PC-9 (cell line): ENCODE measurements at regions not wholly inside any gene's neighbourhood (a gene's known extent, or its start where the extent isn't known, plus 50 kb on each side); places are given as distances from the start of the nearest gene placed in this dataset.

ENCODE experiments used
- BruUV-seq: library from RNA; stranded (reverse); fragments of 400-500 nt; replicated peaks from 2 replicates; lab custom pipeline; 2021; lab: Mats Ljungman, UMichigan
- CTCF ChIA-PET: fragments of 300-600 bp; sonication (Branson Sonifier 250); formaldehyde crosslinking; loops from one replicate; lab custom pipeline; 2022; ENCODE audit warnings: antibody characterized with exemption; lab: Charles Lee
- POLR2A ChIA-PET: fragments of 300-600 bp; sonication (Branson Sonifier 250); formaldehyde crosslinking; loops from one replicate; lab custom pipeline; 2022; ENCODE audit warnings: antibody characterized with exemption; ENCODE audit not compliant: unreplicated experiment; lab: Charles Lee
- DNase-seq, 2 experiments: peaks; one replicate each; pipeline versions ENCODE4 v3.0.0 to v3.0.0-alpha.2; 2015 to 2022; ENCODE audit warnings: mixed read lengths in 1 of 2
- H2AFZ ChIP-seq: fragments of 200-600 bp; sonication (generic); 2 replicates; pipeline ENCODE4 v1.8.1; 2017; ENCODE audit warnings: antibody characterized with exemption
- H3F3A ChIP-seq: fragments of 200-600 bp; sonication (generic); 2 replicates; pipeline ENCODE4 v1.8.1; 2017; ENCODE audit warnings: antibody characterized with exemption, mild to moderate bottlenecking, low read depth; ENCODE audit not compliant: insufficient read depth
- H3K27ac ChIP-seq: fragments of 200-600 bp; sonication (generic); 2 replicates; pipeline ENCODE4 v1.6.1; 2016; ENCODE audit warnings: mixed run types
- H3K27me3 ChIP-seq: fragments of 200-600 bp; sonication (generic); 2 replicates; pipeline ENCODE4 v1.6.1; 2016; ENCODE audit warnings: low read depth, mixed run types; ENCODE audit not compliant: insufficient read depth
- H3K36me3 ChIP-seq: fragments of 200-600 bp; sonication (generic); 2 replicates; pipeline ENCODE4 v1.6.1; 2016; ENCODE audit warnings: low read depth, mixed run types
- H3K4me1 ChIP-seq: fragments of 200-600 bp; sonication (generic); replicated peaks from 2 replicates; pipeline ENCODE4 v1.6.1; 2016; ENCODE audit warnings: mixed run types; ENCODE audit not compliant: insufficient read depth
- H3K4me2 ChIP-seq: fragments of 200-600 bp; sonication (generic); 2 replicates; pipeline ENCODE4 v1.6.1; 2017; ENCODE audit warnings: mixed run types
- H3K4me3 ChIP-seq: fragments of 200-600 bp; sonication (generic); 2 replicates; pipeline ENCODE4 v1.6.1; 2016; ENCODE audit warnings: mixed run types
- H3K79me2 ChIP-seq: fragments of 200-600 bp; sonication (generic); 2 replicates; pipeline ENCODE4 v1.6.1; 2017; ENCODE audit warnings: low read depth, mixed run types
- H3K9me2 ChIP-seq: fragments of 200-600 bp; sonication (generic); 2 replicates; pipeline ENCODE4 v1.8.1; 2017; ENCODE audit warnings: mild to moderate bottlenecking; ENCODE audit not compliant: insufficient read depth
- H3K9me3 ChIP-seq: fragments of 200-600 bp; sonication (generic); 2 replicates; pipeline ENCODE4 v1.8.1; 2016; ENCODE audit warnings: low read depth; ENCODE audit not compliant: insufficient read depth
- H4K20me1 ChIP-seq: fragments of 200-600 bp; sonication (generic); 2 replicates; pipeline ENCODE4 v1.8.1; 2017; ENCODE audit not compliant: insufficient read depth
- EZH2 ChIP-seq: fragments of 200-600 bp; sonication (generic); IDR thresholded peaks from 2 replicates; pipeline ENCODE4 v1.8.0; 2017; ENCODE audit warnings: antibody characterized with exemption, low read depth
- intact Hi-C: fragments of 100-400 bp; cut with micrococcal nuclease; formaldehyde crosslinking; loops from one replicate; pipeline ENCODE4 v1.10.0; 2022; ENCODE audit not compliant: unreplicated experiment
- TF ChIP-seq, protein P1 (sequence below): fragments of 200-600 bp; sonication (generic); conservative IDR thresholded peaks from 2 replicates; pipeline ENCODE4 v1.6.1; 2017; ENCODE audit warnings: mixed run types, antibody characterized with exemption, mild to moderate bottlenecking, moderate library complexity

DNA sequence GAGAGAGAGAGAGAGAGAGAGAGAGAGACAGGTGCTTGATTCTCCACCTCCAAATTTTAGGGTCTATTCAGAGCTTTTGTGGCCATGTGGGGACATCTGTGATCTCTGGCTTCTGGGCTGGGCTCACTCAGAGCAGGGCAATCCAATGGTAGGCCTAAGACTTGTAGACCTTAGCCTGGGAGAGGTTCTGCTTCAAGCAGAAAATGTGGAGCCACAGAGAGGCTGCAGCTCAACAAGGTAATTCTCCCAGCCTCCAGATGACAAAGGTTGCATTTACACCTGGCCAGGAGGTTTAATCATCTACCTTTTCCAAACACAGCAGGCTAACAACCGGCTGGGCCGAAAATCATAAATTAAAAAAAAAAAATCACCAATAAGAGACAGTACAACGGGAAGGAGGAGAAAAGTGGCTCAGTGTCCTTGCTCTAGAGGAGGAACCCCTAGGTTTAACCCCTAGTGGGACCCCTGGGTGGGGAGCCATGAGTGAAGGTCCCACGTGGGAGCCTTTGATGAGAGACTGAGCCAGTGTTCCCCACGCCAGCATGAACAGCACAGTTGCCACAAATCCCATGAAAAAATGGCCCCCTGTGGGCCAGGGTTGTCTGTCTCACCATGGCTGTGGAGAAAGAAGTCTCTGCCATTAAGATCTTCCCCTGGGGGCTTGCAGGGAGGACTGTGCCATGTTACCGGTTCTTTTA, 124.0 kb upstream of the GATA6 start:
- Histone ChIP-seq H3K27me3 (no peaks in the 10 kb centered on the region), H3K36me3 (no peaks in the 10 kb centered on the region), H4K20me1 (no peaks in the 10 kb centered on the region), H3K27ac (no peak overlapping the region), H3K4me2 (no peak overlapping the region), H3K9me3 (no peaks in the 10 kb centered on the region), H3K4me1 (no peaks in the 10 kb centered on the region), H3K9me2 (no peaks in the 10 kb centered on the region), H3F3A (no peaks in the 10 kb centered on the region), H3K79me2 (no peaks in the 10 kb centered on the region), H2AFZ (no peak overlapping the region), H3K4me3 (no peak overlapping the region)
- TF ChIP-seq, protein P1, sequence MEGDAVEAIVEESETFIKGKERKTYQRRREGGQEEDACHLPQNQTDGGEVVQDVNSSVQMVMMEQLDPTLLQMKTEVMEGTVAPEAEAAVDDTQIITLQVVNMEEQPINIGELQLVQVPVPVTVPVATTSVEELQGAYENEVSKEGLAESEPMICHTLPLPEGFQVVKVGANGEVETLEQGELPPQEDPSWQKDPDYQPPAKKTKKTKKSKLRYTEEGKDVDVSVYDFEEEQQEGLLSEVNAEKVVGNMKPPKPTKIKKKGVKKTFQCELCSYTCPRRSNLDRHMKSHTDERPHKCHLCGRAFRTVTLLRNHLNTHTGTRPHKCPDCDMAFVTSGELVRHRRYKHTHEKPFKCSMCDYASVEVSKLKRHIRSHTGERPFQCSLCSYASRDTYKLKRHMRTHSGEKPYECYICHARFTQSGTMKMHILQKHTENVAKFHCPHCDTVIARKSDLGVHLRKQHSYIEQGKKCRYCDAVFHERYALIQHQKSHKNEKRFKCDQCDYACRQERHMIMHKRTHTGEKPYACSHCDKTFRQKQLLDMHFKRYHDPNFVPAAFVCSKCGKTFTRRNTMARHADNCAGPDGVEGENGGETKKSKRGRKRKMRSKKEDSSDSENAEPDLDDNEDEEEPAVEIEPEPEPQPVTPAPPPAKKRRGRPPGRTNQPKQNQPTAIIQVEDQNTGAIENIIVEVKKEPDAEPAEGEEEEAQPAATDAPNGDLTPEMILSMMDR, result no peak
- TF ChIP-seq EZH2, result no peak
- intact Hi-C loops, result no loop called here
- DNase-seq, result no peak
- CTCF ChIA-PET, result no interaction called here
- POLR2A ChIA-PET, result no interaction called here
- no TSS peak for BruUV-seq

DNA sequence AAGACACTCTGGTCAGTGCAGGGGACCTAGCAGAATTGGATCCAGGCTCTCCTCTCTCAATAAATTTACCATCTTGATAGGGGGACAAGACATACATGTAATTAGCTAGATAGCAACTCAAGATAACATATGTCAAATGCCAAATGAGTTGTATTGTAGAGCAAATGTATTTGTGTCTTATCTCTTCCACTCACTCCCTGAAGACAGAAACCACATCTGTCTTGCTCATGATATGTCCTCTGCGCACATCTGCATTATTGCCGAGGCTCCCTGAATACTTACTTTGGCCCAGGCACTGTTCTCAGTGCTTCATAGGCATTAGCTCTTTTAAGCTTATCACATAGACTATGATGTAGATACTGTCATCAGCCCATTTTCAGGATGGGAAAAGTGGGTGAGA, 122.9 kb upstream of the GATA6 start:
- intact Hi-C loops, result no loop called here
- Histone ChIP-seq H3K36me3 (no peaks in the 10 kb centered on the region), H3K79me2 (no peaks in the 10 kb centered on the region), H3K9me2 (no peaks in the 10 kb centered on the region), H3K4me3 (no peak overlapping the region), H2AFZ (no peak overlapping the region), H3K27ac (no peak overlapping the region), H3F3A (no peaks in the 10 kb centered on the region), H3K9me3 (no peaks in the 10 kb centered on the region), H3K4me2 (no peak overlapping the region), H3K27me3 (no peaks in the 10 kb centered on the region), H3K4me1 (no peaks in the 10 kb centered on the region), H4K20me1 (no peaks in the 10 kb centered on the region)
- no TSS peak for BruUV-seq
- POLR2A ChIA-PET, result interaction anchor here (0.6 kb wide), 1 partner anchor 127 kb away, joined by 7 read pairs; no protein-coding TSS in a partner anchor
- DNase-seq, result no peak
- CTCF ChIA-PET, result no interaction called here
- TF ChIP-seq EZH2, result no peak
- TF ChIP-seq, protein P1, result no peak

DNA sequence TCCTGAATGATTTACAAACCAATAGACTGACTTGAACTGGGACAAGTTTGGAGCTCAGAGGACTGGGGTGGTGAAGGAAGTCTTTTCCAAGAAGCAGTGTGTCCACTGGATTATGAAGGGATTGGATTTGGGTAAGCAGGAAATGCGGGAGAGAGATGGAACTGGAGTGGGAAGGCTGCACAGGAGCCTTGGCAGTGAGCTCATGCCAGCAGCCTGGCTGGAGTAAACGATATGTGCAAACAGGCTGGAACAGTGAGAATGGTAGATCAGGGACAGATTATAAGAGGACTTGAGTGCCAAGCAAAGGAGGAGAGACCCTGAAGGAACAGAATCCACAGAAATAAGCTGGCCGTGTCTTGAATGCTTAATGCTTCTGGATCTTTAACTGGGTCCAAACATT, 121.9 kb upstream of the GATA6 start:
- Histone ChIP-seq H3F3A (no peaks in the 10 kb centered on the region), H3K27me3 (no peaks in the 10 kb centered on the region), H3K4me2 (no peak overlapping the region), H3K79me2 (no peaks in the 10 kb centered on the region), H3K4me1 (no peaks in the 10 kb centered on the region), H3K4me3 (no peak overlapping the region), H2AFZ (no peak overlapping the region), H3K9me3 (no peaks in the 10 kb centered on the region), H3K27ac (no peak overlapping the region), H3K36me3 (no peaks in the 10 kb centered on the region), H3K9me2 (no peaks in the 10 kb centered on the region), H4K20me1 (no peaks in the 10 kb centered on the region)
- intact Hi-C loops, result no loop called here
- ChIA-PET CTCF (no interaction called here), POLR2A (no interaction called here)
- BruUV-seq, result no TSS peak
- no peak for TF ChIP-seq EZH2
- TF ChIP-seq, protein P1, result no peak
- DNase-seq, result no peak
